ENCODE measurements at regions not wholly inside any gene's neighbourhood (a gene's known extent, or its start where the extent isn't known, plus 50 kb on each side); places are given as distances from the start of the nearest gene placed in this dataset.

DNA sequence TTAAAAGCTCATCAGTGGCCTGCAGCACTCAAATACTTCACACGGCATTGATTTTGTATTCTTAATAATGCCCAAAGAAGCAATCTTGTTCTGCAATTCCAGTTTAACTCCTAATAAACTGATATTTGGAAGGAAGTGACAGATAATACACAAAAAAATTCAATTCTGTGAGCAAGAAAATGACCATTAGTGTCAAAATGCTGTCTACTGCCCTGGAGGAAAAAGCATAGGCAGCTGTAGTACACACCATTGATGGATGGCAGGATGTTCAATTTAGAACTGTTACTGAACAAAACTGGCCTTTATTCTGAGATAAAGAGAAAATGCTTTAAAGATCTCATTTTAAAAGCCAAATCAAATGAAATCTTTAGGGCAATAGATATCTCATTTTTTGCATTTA, 251.3 kb upstream of the FMN2 start:
- Histone ChIP-seq H3K4me3 (no peak overlapping the region), H3K4me1 (no peaks in the 10 kb centered on the region), H3K27ac (no peak overlapping the region), H3K4me2 (no peak overlapping the region), H3K9me3 (no peaks in the 10 kb centered on the region)
- TF ChIP-seq HEYL (CRISPR knock-in tag; IDR thresholded peaks at IDR 0.05) (no peak), HOXA7 (CRISPR knock-in tag; IDR thresholded peaks at IDR 0.05) (no peak), BHLHE40 (IDR thresholded peaks at IDR 0.05; ENCODE audit: low read depth, low read length) (no peak), ZFP36 (IDR thresholded peaks at IDR 0.05; ENCODE audit: borderline replicate concordance, partially characterized antibody) (no peak), RAD21 (conservative IDR thresholded peaks at IDR 0.05 in 1 of 2, IDR thresholded peaks at IDR 0.05 in 1 of 2) (no peak), RCOR1 (IDR thresholded peaks at IDR 0.05; ENCODE audit: low read depth, low read length) (no peak), FOSB (CRISPR knock-in tag; IDR thresholded peaks at IDR 0.05) (no peak), NPAS2 (CRISPR knock-in tag; IDR thresholded peaks at IDR 0.05; ENCODE audit: borderline replicate concordance) (no peak), JUNB (IDR thresholded peaks at IDR 0.05) (no peak), HOXB13 (CRISPR knock-in tag; IDR thresholded peaks at IDR 0.05; ENCODE audit: low read depth) (no peak), FOSL2 (IDR thresholded peaks at IDR 0.05) (no peak), FOSL2 (CRISPR knock-in tag; IDR thresholded peaks at IDR 0.05) (no peak), JUN (IDR thresholded peaks at IDR 0.05) (no peak), NR3C1 (IDR thresholded peaks at IDR 0.05) (no peak), EP300 (IDR thresholded peaks at IDR 0.05) (no peak), MAFK (IDR thresholded peaks at IDR 0.05; ENCODE audit: partially characterized antibody) (no peak), RFX5 (IDR thresholded peaks at IDR 0.05) (no peak), EHF (CRISPR knock-in tag; IDR thresholded peaks at IDR 0.05) (no peak)
- TF ChIP-seq, protein P1, sequence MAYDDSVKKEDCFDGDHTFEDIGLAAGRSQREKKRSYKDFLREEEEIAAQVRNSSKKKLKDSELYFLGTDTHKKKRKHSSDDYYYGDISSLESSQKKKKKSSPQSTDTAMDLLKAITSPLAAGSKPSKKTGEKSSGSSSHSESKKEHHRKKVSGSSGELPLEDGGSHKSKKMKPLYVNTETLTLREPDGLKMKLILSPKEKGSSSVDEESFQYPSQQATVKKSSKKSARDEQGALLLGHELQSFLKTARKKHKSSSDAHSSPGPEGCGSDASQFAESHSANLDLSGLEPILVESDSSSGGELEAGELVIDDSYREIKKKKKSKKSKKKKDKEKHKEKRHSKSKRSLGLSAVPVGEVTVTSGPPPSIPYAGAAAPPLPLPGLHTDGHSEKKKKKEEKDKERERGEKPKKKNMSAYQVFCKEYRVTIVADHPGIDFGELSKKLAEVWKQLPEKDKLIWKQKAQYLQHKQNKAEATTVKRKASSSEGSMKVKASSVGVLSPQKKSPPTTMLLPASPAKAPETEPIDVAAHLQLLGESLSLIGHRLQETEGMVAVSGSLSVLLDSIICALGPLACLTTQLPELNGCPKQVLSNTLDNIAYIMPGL (CRISPR knock-in tag; IDR thresholded peaks at IDR 0.05; ENCODE audit: borderline replicate concordance), result no peak
- TF ChIP-seq, protein P2, sequence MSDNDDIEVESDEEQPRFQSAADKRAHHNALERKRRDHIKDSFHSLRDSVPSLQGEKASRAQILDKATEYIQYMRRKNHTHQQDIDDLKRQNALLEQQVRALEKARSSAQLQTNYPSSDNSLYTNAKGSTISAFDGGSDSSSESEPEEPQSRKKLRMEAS (IDR thresholded peaks at IDR 0.05), result no peak
- TF ChIP-seq, protein P3, sequence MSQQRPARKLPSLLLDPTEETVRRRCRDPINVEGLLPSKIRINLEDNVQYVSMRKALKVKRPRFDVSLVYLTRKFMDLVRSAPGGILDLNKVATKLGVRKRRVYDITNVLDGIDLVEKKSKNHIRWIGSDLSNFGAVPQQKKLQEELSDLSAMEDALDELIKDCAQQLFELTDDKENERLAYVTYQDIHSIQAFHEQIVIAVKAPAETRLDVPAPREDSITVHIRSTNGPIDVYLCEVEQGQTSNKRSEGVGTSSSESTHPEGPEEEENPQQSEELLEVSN (IDR thresholded peaks at IDR 0.05; ENCODE audit: borderline replicate concordance, low read depth), result no peak
- no peak for ATAC-seq
- ChIA-PET CTCF (no interaction called here), POLR2A (no interaction called here)
- WGBS (ENCODE audit: missing lambda C conversion rate), result 87% methylated on average over 1 of the region's 1 CpG
- DNase-seq (ENCODE audit: low read depth in 1 of 2, low spot score in 1 of 2), result no peak
- FAIRE-seq, result no peak

DNA sequence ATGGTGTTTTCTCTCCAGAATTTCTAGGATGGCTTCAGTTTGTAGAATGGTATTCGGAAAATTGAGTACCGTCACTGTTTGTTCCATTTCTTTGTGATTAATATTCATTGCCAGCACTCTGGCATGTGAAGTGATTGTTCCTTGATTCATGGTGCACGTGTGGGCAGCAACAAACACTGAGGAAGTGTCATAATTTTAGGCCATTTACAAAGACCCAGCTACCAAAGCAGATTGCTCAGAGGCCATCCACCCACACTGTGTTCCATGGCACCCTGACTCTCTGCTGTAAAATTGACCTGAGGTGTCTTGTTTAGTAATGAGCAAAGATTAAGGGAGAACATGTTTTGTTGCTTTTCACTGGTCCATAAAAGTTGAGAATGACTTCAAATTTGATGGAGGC, 250.9 kb upstream of the FMN2 start:
- POLR2A ChIA-PET, result no interaction called here
- no peak overlapping the region for H3K4me3 ChIP-seq
- 57% methylated on average over 3 of the region's 3 CpGs for WGBS (ENCODE audit: missing lambda C conversion rate)
- no peak overlapping the region for H3K4me2 ChIP-seq
- TF ChIP-seq ZNF302 (CRISPR knock-in tag; IDR thresholded peaks at IDR 0.05) (no peak), ZC3H11A (IDR thresholded peaks at IDR 0.05) (no peak), KDM5A (IDR thresholded peaks at IDR 0.05) (no peak), POLR2AphosphoS2 (conservative IDR thresholded peaks at IDR 0.05; ENCODE audit: low read length) (no peak), TP53 (CRISPR knock-in tag; IDR thresholded peaks at IDR 0.05) (no peak), NFE2L2 (conservative IDR thresholded peaks at IDR 0.05; ENCODE audit: low read length) (no peak), JUNB (IDR thresholded peaks at IDR 0.05) (no peak), EHF (CRISPR knock-in tag; IDR thresholded peaks at IDR 0.05) (no peak), GATA3 (IDR thresholded peaks at IDR 0.05; ENCODE audit: borderline replicate concordance) (no peak), CEBPB (IDR thresholded peaks at IDR 0.05) (no peak), SMC3 (IDR thresholded peaks at IDR 0.05) (no peak), HEYL (CRISPR knock-in tag; IDR thresholded peaks at IDR 0.05) (no peak), CBX8 (IDR thresholded peaks at IDR 0.05) (no peak), SREBF2 (IDR thresholded peaks at IDR 0.05) (no peak), JUN (IDR thresholded peaks at IDR 0.05) (no peak), HDAC2 (IDR thresholded peaks at IDR 0.05) (no peak), CBX2 (IDR thresholded peaks at IDR 0.05; ENCODE audit: borderline replicate concordance, low read depth) (no peak)
- TF ChIP-seq, protein P4, sequence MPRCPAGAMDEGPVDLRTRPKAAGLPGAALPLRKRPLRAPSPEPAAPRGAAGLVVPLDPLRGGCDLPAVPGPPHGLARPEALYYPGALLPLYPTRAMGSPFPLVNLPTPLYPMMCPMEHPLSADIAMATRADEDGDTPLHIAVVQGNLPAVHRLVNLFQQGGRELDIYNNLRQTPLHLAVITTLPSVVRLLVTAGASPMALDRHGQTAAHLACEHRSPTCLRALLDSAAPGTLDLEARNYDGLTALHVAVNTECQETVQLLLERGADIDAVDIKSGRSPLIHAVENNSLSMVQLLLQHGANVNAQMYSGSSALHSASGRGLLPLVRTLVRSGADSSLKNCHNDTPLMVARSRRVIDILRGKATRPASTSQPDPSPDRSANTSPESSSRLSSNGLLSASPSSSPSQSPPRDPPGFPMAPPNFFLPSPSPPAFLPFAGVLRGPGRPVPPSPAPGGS (IDR thresholded peaks at IDR 0.05), result no peak
- no peak overlapping the region for H3K27ac ChIP-seq
- ATAC-seq (no peak), FAIRE-seq (no peak), DNase-seq (ENCODE audit: low read depth in 1 of 2, low spot score in 1 of 2) (no peak)
- CTCF ChIA-PET, result no interaction called here
- no peaks in the 10 kb centered on the region for H3K4me1 ChIP-seq
- H3K9me3 ChIP-seq, result no peaks in the 10 kb centered on the region

Measured in A549 (cell line).